GM18907 (cell line): ENCODE measurements at regions not wholly inside any gene's neighbourhood (a gene's known extent, or its start where the extent isn't known, plus 50 kb on each side); places are given as distances from the start of the nearest gene placed in this dataset.

Source experiments
- ATAC-seq: cut with Tn5 transposase; IDR thresholded peaks from one replicate; pipeline ENCODE4 v1.9.1; 2021; ENCODE audit warnings: mild to moderate bottlenecking, moderate library complexity; ENCODE audit not compliant: unreplicated experiment

DNA sequence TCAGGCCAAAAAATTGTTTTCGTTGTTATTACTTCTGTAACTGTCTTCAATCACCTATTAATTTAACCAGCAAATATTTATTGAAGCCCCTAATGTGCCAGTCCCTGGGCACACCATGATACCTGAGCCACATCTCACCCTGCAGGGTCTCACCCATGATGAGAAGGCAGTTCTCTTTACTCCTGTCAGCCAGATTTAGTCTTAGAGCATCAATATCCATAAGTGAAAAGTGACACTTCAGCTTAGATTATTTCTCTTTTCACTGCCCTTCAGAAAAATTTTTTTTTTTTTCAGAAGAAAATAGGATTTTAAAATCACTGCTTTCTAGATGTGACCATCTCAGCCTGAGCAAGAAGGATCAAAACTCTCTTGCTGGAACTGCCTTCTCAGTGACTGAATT is 258.6 kb upstream of the NFE2L3 start:
- no peak for ATAC-seq

DNA sequence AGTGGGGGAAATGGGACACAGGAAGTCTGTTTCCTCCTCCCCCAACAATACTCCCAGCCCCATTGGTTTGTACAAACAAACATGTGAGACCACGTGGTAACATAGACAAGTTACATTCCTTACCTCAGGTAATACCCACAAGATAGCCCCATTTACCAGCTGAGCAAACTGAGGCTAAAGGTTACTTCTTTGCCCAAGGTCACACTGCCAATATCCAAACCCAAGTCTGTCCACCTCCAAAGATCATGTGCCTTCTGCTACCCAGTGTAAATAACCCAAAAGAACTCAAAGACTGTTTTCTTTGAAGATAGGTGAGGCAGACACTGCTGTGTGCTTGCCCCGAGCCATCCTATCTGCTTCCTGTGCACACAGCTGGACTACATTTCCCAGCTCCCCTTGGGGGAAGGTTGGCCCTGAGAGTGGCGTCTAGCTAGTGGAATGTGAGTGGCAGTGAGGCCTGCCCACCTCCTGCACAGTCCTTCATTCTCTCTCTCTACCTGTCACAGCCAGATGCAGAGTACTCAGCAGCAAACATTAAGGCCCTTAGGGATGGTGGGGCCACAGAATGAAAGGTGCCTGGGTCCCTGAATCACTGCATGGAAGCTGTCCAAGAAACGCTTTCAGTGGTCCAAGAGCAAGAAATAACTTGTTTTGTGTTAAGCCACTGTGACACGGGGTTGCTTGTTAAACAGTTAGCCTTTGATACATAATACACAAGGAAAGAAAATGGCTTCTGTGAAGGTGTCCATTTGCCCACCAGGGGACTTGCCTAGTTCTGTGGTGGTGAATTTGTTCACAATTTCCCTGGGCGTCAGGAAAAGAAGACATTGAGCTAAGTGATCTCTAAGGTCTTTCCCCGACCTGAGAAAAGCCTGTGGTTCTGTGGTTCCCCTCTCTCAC is 257.7 kb upstream of the NFE2L3 start:
- ATAC-seq = peak; percentile 59

- ATAC-seq = peak; percentile 72
These were observed 256.9 kb upstream of the NFE2L3 start for GRCh38 chr7:25894902-25895791.

- no peak for ATAC-seq
These were observed 256.2 kb upstream of the NFE2L3 start for GRCh38 chr7:25895792-25896171.

- no peak for ATAC-seq
These were observed 254.7 kb upstream of the NFE2L3 start for GRCh38 chr7:25897261-25897782.

DNA sequence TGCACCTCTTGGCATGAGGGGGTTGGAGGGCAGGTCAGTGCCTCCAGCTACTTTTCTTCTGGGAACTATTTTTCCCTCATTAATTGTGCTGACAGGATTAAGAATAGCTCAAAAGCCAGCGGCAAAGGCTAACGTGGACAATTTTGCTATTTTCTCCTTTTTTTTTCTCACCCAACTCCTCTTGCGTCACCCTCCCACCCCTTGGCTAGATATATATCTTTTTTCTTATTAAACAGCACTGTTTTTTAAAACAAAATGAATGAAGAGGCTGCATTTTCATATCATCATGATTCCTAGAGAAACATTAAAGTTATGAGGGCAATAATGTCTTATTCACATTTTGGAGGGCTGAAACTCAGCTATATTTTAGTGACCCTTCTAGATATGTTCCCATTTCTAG is 251.8 kb upstream of the NFE2L3 start:
- ATAC-seq = no peak

DNA sequence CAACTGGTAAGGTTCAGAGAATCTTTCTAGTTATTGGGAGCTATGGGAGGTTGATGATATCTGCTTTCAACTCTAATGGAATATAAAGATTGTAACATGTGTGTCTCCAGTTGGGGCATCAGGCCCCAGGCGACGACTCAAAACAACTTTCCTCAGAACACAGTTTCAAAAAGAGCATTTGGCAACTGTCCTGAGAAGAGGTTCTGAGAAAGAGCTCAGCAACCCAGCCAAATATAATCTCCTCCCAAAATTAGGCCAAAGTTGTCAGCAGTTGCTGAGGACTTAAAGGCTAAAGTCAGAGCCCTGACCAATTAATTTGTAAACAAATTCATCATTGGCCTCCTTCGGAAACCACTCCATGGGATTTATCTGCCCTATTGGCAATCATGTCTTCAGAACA is 251.1 kb upstream of the NFE2L3 start:
- no peak for ATAC-seq

DNA sequence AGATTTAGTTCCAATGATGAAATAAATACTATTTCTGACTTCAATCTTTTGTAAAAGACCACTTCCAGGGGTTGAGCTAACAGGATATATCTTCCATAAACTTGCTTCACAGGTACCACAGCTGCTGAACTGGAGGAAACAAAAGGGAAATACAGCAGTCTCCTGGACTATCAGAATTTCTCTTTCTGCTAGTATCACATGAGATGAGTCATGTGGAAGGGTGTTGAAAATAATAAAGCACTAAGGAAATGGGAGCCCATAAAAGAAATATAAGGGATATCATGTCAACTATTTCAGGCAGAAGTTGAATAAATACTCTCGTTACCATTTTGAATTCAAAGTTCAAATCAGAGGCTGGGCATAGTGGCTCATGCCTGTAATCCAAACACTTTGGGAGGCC is 250.3 kb upstream of the NFE2L3 start:
- ATAC-seq = no peak

- no peak for ATAC-seq
These were observed 246.0 kb upstream of the NFE2L3 start for GRCh38 chr7:25906003-25906402.

DNA sequence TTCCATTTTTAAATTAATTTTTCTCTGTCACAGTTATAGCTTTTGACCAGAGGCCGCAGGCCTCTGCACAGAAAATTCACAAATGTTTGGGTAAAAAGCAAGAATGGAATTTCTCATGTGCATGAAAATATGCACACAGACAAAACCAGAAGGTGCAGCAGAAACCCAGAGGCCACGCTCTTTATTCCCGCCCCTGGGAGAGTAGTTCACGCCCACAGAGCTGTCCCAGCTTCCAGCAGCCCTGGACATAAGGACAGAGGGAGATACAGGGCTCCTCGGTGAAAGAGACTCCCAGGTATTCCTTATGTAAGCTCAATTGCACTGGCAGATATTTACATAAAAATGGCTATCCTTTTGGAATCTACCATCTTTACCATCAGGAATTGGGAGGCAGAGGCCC is 245.2 kb upstream of the NFE2L3 start:
- no peak for ATAC-seq

DNA sequence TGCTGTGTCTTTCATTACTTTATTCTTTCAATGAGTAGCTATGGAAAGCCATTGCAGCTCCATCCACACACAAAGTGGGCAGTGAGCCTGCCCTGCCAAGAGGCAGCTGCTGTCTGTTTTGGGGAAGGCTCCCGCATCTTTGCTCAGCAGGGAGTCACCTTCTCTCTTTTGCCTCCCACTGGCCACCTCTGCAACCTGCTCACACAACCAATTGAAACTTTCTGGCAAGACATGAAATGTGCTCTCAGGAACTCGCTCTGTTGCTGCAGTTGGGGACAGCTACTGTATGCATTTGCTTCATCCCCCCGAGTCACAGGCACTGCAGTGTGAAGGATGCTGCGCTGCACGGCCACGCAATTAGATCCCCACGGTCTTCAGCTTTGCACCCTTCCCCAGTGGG is 244.8 kb upstream of the NFE2L3 start:
- no peak for ATAC-seq

DNA sequence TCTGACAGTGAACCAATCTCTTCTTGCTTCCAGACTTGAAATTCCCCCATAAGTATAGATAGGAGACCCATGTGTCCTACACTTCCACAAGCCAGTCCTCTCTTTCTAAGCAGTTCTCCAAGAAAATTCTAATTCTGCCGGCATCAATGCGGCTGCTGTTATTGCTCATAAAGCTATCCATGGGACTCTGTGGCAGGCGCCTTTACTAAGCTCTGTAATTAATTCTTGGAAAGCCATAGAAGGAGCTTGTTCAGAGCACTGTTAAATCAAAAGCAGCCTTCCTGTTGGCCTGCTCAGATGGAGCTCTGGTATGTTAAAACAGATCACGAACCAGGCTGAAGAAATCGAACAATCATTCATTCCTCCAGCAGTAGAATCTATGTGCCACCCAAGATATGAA is 244.3 kb upstream of the NFE2L3 start:
- no peak for ATAC-seq

DNA sequence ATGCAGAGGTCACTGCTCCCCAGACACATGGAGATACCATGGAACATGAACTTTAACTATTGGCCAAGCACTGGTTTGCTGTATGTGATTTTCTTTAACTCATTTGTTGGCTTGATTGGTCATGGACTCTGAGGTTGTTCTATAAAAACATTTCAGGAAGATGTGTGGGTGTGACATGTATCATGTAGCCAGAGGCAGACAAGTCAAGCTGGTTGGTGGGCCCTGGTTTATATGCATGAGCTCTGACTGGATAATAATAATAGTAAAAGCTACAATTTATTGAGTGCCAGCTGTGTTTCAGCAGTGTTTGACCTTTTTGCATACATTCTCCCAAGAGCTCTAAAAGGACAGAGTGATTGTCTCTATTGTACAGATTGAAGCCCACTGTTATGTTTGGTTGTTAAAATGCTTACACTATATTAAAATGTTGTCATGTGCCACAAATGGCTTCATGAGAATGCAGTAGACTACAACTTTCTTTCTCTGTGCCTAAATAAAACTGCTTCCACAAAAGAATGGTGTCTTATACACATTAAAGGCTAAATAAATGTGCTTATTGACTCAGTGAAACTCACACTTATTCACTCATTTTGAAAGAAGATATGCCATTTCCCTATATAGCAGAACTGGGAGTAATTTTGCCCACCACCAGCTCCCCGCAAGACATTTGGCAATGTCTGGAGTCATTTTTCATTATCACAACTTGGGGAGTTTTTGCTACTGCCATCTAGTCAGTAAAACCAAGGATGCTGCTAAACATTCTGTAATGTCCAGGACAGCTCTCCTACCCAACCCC is 243.6 kb upstream of the NFE2L3 start:
- ATAC-seq = no peak

- ATAC-seq = no peak
These were observed 240.0 kb upstream of the NFE2L3 start for GRCh38 chr7:25911738-25912607.

DNA sequence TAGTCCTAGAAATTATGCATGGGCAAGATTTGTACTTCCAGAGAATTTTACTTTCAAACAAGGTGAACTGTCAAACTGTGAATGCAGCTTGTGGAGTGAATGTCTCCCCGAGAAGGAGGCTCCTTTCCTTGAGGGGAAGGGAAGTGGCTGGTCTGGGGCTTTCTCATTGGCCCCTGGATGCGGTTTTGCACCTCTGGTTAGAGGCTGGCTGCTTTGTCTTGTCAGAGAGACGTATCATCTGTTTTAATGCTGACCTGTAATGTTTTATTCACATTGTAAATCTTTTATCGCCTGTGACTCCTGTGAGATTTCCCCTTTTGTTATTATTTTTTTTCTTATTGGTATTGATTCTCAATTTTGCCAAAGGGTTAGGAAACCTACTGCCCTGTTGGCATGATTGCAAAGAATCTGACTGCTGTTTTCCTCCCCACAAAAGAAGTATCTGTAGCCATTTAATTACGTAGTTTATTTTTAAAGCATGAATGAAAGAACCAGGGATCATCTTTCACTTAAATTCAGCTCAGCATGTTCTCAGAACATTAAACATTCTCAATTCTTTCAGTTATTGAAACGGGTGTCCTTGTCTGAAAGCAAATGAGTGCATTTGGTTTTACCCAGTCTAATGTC is 238.3 kb upstream of the NFE2L3 start:
- no peak for ATAC-seq

- no peak for ATAC-seq
These were observed 233.3 kb upstream of the NFE2L3 start for GRCh38 chr7:25918731-25919130.

- no peak for ATAC-seq
These were observed 229.7 kb upstream of the NFE2L3 start for GRCh38 chr7:25922296-25922695.

GRCh38 chr7:25923741-25924460 is 228.1 kb upstream of the NFE2L3 start:
- ATAC-seq = no peak

- no peak for ATAC-seq
These were observed 226.0 kb upstream of the NFE2L3 start for GRCh38 chr7:25926009-25926408.
